ENCODE measurements at regions not wholly inside any gene's neighbourhood (a gene's known extent, or its start where the extent isn't known, plus 50 kb on each side); places are given as distances from the start of the nearest gene placed in this dataset.

DNA sequence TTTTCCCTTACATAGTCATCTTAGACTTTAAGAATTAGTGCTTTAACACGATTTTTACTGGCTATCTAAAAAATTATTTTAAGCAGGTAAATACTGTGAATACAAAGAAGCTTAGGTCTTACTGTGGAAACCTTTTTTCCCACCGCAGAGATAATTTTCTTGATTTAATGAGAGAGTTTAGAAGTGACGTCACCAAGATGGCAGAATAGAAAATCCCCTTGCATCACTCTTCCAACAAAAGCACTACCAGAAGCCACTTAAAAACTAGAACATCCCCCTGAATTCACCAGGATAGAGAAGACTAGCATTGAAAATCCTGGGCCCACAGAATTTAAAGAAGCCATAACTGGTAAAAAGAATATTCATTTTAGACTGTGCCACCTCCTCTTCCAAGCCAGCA lies 375.4 kb upstream of the PTCHD4 start:
- DNase-seq (ENCODE audit: low read depth in 4 of 6, low spot score in 6 of 6): no peak
- no peaks in the 10 kb centered on the region for H3K9me3 ChIP-seq (ENCODE audit: control insufficient read depth, insufficient read depth, low read length)
- H3K27ac ChIP-seq (ENCODE audit: low read depth, low read length): no peak overlapping the region
- H3K4me1 ChIP-seq (ENCODE audit: control insufficient read depth, insufficient read depth, low read length): no peaks in the 10 kb centered on the region
- H3K27me3 ChIP-seq (ENCODE audit: control insufficient read depth, insufficient read depth, low read length): no peaks in the 10 kb centered on the region
- no peak overlapping the region for H3K4me3 ChIP-seq (ENCODE audit: low read depth, low read length)
- WGBS (ENCODE audit: insufficient coverage): no CpG with 5 or more reads among the region's 3 CpGs
- H3K36me3 ChIP-seq (ENCODE audit: control insufficient read depth, insufficient read depth, low read length): no peaks in the 10 kb centered on the region

DNA sequence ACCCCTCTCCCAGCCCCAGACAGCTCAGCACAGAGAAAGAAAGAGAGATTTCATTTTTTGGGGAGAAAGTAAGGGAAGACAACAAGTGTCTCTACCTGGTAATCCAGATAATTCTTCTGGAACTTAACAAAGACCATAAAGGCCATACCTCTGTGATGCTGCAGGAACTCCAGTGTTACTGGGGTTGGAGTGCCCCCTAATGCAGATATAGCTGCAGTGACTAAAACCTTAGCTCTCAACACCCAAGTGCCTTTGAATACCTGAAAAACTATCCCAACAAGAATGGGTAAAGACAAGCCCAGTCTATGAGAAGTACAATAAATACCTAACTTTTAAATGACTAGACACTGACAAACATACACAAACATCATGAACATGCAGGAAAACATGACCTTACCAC lies 365.3 kb upstream of the PTCHD4 start:
- Histone ChIP-seq H3K9me3 (ENCODE audit: control insufficient read depth, insufficient read depth, low read length) (no peaks in the 10 kb centered on the region), H3K4me3 (ENCODE audit: low read depth, low read length) (no peak overlapping the region), H3K27me3 (ENCODE audit: control insufficient read depth, insufficient read depth, low read length) (no peaks in the 10 kb centered on the region), H3K36me3 (ENCODE audit: control insufficient read depth, insufficient read depth, low read length) (no peaks in the 10 kb centered on the region), H3K4me1 (ENCODE audit: control insufficient read depth, insufficient read depth, low read length) (no peaks in the 10 kb centered on the region), H3K27ac (ENCODE audit: low read depth, low read length) (no peak overlapping the region)
- no peak for DNase-seq (ENCODE audit: low read depth in 4 of 6, low spot score in 6 of 6)

DNA sequence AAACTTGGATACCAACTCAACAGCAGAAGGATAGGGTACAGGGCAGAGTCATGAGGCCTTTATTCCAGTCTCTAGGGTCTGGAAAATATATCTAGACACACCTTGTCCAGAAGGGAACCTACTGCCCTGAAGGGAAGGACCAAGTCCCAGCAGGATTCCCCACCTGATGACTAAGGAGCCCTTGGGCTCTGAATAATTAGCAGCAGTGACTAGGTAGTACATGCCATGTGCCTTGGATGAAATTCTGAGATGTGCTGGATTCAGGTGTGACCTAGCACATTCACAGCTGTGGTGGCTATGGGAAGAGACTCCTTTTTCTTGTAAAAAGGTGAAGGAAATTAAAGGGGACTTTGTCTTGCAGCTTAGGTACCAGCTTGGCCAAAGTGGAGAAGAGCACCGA lies 364.3 kb upstream of the PTCHD4 start:
- Histone ChIP-seq H3K27ac (ENCODE audit: low read depth, low read length) (no peak overlapping the region), H3K4me1 (ENCODE audit: control insufficient read depth, insufficient read depth, low read length) (no peaks in the 10 kb centered on the region), H3K9me3 (ENCODE audit: control insufficient read depth, insufficient read depth, low read length) (no peaks in the 10 kb centered on the region), H3K36me3 (ENCODE audit: control insufficient read depth, insufficient read depth, low read length) (no peaks in the 10 kb centered on the region), H3K27me3 (ENCODE audit: control insufficient read depth, insufficient read depth, low read length) (no peaks in the 10 kb centered on the region), H3K4me3 (ENCODE audit: low read depth, low read length) (no peak overlapping the region)
- DNase-seq (ENCODE audit: low read depth in 4 of 6, low spot score in 6 of 6): no peak
- whole genome bisulfite sequencing (ENCODE audit: insufficient coverage): 100% methylated on average over 1 of the region's 1 CpG

DNA sequence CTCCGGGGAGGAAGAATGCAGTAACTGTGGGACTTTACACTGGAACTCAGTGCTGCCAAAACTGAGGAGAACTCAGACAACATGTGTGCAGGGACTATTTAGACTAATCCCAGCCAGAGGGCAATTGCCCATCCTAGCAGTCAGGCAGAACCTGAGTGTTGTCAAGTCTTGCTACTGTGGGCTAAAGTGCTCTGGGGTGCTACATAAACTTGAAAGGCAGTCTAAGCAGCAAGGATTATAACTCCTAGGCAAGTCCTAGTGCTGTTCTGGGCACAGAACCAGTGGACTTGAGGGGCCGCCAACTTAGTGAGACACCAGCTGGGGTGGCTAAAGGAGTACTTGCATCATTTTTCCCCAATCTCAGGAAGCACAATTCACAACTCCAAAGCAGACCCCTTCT lies 363.8 kb upstream of the PTCHD4 start:
- no peak overlapping the region for H3K4me3 ChIP-seq (ENCODE audit: low read depth, low read length)
- no peaks in the 10 kb centered on the region for H3K27me3 ChIP-seq (ENCODE audit: control insufficient read depth, insufficient read depth, low read length)
- DNase-seq (ENCODE audit: low read depth in 4 of 6, low spot score in 6 of 6): peak in 1 of 6 donors; percentile 11
- H3K9me3 ChIP-seq (ENCODE audit: control insufficient read depth, insufficient read depth, low read length): no peaks in the 10 kb centered on the region
- no peak overlapping the region for H3K27ac ChIP-seq (ENCODE audit: low read depth, low read length)
- H3K4me1 ChIP-seq (ENCODE audit: control insufficient read depth, insufficient read depth, low read length): no peaks in the 10 kb centered on the region
- WGBS (ENCODE audit: insufficient coverage): 79% methylated on average over 2 of the region's 2 CpGs
- no peaks in the 10 kb centered on the region for H3K36me3 ChIP-seq (ENCODE audit: control insufficient read depth, insufficient read depth, low read length)

DNA sequence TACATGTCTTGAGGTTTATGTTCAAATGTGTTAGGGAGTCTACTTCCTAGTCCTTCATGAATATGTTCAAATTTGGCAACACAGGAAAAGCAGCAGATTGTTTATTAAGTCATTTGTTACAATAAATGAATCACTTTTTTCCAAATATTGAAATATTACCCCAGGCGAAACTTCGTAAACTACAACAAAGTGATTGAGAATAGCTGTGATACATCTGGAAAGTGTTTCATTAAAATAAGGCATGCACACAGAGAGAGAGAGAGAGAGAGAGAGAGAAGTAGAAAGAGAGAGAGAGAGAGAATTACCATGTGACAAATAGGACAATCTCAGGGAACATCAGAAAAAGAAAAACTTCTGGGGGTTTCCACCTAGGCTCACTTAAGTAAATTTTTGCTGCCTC lies 363.1 kb upstream of the PTCHD4 start:
- no peaks in the 10 kb centered on the region for H3K9me3 ChIP-seq (ENCODE audit: control insufficient read depth, insufficient read depth, low read length)
- no peaks in the 10 kb centered on the region for H3K4me1 ChIP-seq (ENCODE audit: control insufficient read depth, insufficient read depth, low read length)
- H3K4me3 ChIP-seq (ENCODE audit: low read depth, low read length): no peak overlapping the region
- H3K27me3 ChIP-seq (ENCODE audit: control insufficient read depth, insufficient read depth, low read length): no peaks in the 10 kb centered on the region
- H3K36me3 ChIP-seq (ENCODE audit: control insufficient read depth, insufficient read depth, low read length): no peaks in the 10 kb centered on the region
- no peak overlapping the region for H3K27ac ChIP-seq (ENCODE audit: low read depth, low read length)
- no CpG with 5 or more reads among the region's 2 CpGs for WGBS (ENCODE audit: insufficient coverage)
- peak in 1 of 6 donors; percentile 17 for DNase-seq (ENCODE audit: low read depth in 4 of 6, low spot score in 6 of 6)

DNA sequence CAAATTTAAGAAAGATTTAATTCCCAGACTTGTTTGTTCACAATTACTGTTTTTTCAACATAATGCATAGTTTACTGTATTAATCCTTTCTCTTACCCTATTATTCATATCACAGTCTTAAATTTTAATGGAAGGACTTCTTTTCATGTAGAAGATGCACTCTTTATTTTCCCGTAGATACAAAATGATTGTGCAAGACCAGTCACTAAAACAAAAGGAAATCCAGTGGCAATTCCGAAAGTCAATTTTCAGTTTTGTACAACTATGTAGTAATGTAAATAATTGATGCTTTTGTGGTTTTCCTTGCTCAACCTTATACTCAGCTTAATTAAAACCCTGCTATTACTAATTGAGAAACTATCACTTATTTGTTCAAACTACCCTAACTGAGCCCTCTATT lies 361.5 kb upstream of the PTCHD4 start:
- H3K4me3 ChIP-seq (ENCODE audit: low read depth, low read length): no peak overlapping the region
- WGBS (ENCODE audit: insufficient coverage): no CpG with 5 or more reads among the region's 2 CpGs
- H3K27ac ChIP-seq (ENCODE audit: low read depth, low read length): no peak overlapping the region
- DNase-seq (ENCODE audit: low read depth in 4 of 6, low spot score in 6 of 6): no peak
- no peaks in the 10 kb centered on the region for H3K9me3 ChIP-seq (ENCODE audit: control insufficient read depth, insufficient read depth, low read length)
- H3K36me3 ChIP-seq (ENCODE audit: control insufficient read depth, insufficient read depth, low read length): no peaks in the 10 kb centered on the region
- H3K4me1 ChIP-seq (ENCODE audit: control insufficient read depth, insufficient read depth, low read length): no peaks in the 10 kb centered on the region
- H3K27me3 ChIP-seq (ENCODE audit: control insufficient read depth, insufficient read depth, low read length): no peaks in the 10 kb centered on the region

DNA sequence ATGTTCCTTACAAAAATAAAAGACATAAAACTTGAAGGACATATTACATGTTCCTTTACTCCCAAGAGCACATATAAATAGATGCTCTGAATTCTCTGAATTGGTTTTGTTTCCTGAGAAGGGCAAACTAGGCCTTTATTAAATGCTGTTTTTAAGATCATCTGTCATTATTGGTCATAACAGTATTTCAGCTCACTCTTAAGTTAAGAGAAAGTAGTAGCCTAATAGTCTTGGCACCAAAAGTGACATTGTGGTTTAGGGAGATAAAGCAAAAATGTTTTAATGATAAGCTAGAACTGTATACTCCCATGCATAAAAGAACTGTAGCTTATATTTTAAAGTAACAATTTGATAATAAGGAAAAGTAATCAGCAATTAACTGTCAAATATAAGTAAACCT lies 361.1 kb upstream of the PTCHD4 start:
- no peak for DNase-seq (ENCODE audit: low read depth in 4 of 6, low spot score in 6 of 6)
- H3K27ac ChIP-seq (ENCODE audit: low read depth, low read length): no peak overlapping the region
- no peaks in the 10 kb centered on the region for H3K9me3 ChIP-seq (ENCODE audit: control insufficient read depth, insufficient read depth, low read length)
- no peaks in the 10 kb centered on the region for H3K27me3 ChIP-seq (ENCODE audit: control insufficient read depth, insufficient read depth, low read length)
- no peaks in the 10 kb centered on the region for H3K4me1 ChIP-seq (ENCODE audit: control insufficient read depth, insufficient read depth, low read length)
- no peaks in the 10 kb centered on the region for H3K36me3 ChIP-seq (ENCODE audit: control insufficient read depth, insufficient read depth, low read length)
- H3K4me3 ChIP-seq (ENCODE audit: low read depth, low read length): no peak overlapping the region

DNA sequence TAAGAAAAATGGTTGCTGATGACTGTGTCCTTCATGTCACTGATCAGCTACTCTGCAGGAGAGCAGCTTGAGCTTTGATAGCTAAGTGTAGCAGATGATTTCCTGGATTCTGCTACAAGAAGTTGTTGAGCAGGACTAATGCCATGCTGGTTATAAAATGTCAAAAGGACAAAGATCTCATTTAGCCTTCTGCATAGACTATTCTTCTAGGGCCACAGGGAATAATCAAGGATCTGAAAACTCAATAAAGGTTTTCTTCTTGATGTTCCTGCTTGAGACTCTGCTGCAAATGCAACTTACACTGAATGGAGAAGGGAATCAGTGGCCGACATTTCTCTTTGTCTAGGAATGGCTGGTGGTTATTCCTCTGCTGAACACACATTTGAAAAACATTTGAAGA lies 360.3 kb upstream of the PTCHD4 start:
- no peak overlapping the region for H3K27ac ChIP-seq (ENCODE audit: low read depth, low read length)
- no peaks in the 10 kb centered on the region for H3K9me3 ChIP-seq (ENCODE audit: control insufficient read depth, insufficient read depth, low read length)
- no peaks in the 10 kb centered on the region for H3K36me3 ChIP-seq (ENCODE audit: control insufficient read depth, insufficient read depth, low read length)
- no peaks in the 10 kb centered on the region for H3K4me1 ChIP-seq (ENCODE audit: control insufficient read depth, insufficient read depth, low read length)
- DNase-seq (ENCODE audit: low read depth in 4 of 6, low spot score in 6 of 6): no peak
- H3K4me3 ChIP-seq (ENCODE audit: low read depth, low read length): no peak overlapping the region
- no CpG with 5 or more reads among the region's 1 CpG for WGBS (ENCODE audit: insufficient coverage)
- H3K27me3 ChIP-seq (ENCODE audit: control insufficient read depth, insufficient read depth, low read length): no peaks in the 10 kb centered on the region

DNA sequence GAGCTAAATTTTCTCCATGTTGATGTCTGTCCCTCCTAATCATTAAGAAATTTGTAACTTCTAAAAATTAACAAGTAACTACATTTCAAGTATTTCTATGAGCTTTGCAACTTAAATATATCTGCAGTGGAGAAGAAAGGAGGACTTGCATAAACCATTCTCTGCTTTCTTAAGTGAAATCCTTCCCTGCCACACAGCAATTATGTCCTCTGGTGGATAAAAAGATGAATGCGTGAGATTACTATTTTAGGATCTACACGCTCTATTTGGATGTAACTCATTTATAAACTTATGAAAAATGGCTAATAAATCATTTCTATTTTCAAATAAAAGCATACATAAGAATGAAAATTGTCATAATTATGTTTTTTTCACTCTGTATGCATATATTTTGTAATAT lies 338.0 kb upstream of the PTCHD4 start:
- Histone ChIP-seq H3K36me3 (ENCODE audit: control insufficient read depth, insufficient read depth, low read length) (no peaks in the 10 kb centered on the region), H3K4me1 (ENCODE audit: control insufficient read depth, insufficient read depth, low read length) (no peaks in the 10 kb centered on the region), H3K9me3 (ENCODE audit: control insufficient read depth, insufficient read depth, low read length) (no peaks in the 10 kb centered on the region), H3K27me3 (ENCODE audit: control insufficient read depth, insufficient read depth, low read length) (no peaks in the 10 kb centered on the region), H3K4me3 (ENCODE audit: low read depth, low read length) (no peak overlapping the region), H3K27ac (ENCODE audit: low read depth, low read length) (no peak overlapping the region)
- WGBS (ENCODE audit: insufficient coverage): no CpG with 5 or more reads among the region's 2 CpGs
- no peak for DNase-seq (ENCODE audit: low read depth in 4 of 6, low spot score in 6 of 6)

DNA sequence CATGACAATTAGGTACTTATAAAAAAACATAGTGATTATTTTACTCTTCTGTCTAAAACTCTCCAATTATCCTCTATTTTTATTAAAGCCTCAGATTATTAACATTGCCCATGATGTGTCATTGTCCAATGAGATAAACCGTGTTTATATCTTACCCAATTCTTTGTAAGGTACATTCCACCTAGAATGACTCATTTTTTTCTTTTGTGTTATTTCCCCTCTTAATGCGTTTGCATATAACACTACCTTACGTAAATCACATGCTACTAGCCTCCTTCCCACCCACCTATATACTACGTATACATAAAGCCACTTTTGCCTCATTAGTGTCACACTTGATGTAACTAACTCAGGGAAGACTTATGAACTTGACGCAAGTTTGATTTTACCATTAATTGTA lies 336.3 kb upstream of the PTCHD4 start:
- no peaks in the 10 kb centered on the region for H3K36me3 ChIP-seq (ENCODE audit: control insufficient read depth, insufficient read depth, low read length)
- no peaks in the 10 kb centered on the region for H3K27me3 ChIP-seq (ENCODE audit: control insufficient read depth, insufficient read depth, low read length)
- no peaks in the 10 kb centered on the region for H3K9me3 ChIP-seq (ENCODE audit: control insufficient read depth, insufficient read depth, low read length)
- no peak overlapping the region for H3K4me3 ChIP-seq (ENCODE audit: low read depth, low read length)
- WGBS (ENCODE audit: insufficient coverage): 100% methylated on average over 2 of the region's 5 CpGs
- no peak for DNase-seq (ENCODE audit: low read depth in 4 of 6, low spot score in 6 of 6)
- H3K27ac ChIP-seq (ENCODE audit: low read depth, low read length): no peak overlapping the region
- H3K4me1 ChIP-seq (ENCODE audit: control insufficient read depth, insufficient read depth, low read length): no peaks in the 10 kb centered on the region

DNA sequence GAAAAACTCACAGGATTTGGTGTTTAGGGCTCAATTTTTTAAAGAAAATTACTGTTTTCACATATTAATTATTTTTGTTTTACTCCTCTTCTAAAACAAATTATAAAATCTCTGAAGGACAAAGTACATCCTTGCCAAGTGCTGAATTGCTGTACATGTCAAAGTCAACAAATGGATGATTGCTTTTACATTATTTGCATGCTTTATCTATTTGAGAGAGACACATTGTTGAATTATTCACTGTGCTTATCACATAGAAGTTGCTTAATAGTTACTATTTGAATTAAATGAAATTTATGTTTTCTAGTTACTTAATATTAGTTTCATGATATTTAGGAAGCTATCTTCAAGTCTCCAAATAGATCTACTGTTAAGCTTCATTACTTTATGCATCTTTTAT lies 318.6 kb upstream of the PTCHD4 start:
- no peak overlapping the region for H3K4me3 ChIP-seq (ENCODE audit: low read depth, low read length)
- no peak overlapping the region for H3K27ac ChIP-seq (ENCODE audit: low read depth, low read length)
- no peak for DNase-seq (ENCODE audit: low read depth in 4 of 6, low spot score in 6 of 6)
- no peaks in the 10 kb centered on the region for H3K36me3 ChIP-seq (ENCODE audit: control insufficient read depth, insufficient read depth, low read length)
- H3K9me3 ChIP-seq (ENCODE audit: control insufficient read depth, insufficient read depth, low read length): no peaks in the 10 kb centered on the region
- H3K27me3 ChIP-seq (ENCODE audit: control insufficient read depth, insufficient read depth, low read length): no peaks in the 10 kb centered on the region
- H3K4me1 ChIP-seq (ENCODE audit: control insufficient read depth, insufficient read depth, low read length): no peaks in the 10 kb centered on the region
